ENCODE measurements at regions not wholly inside any gene's neighbourhood (a gene's known extent, or its start where the extent isn't known, plus 50 kb on each side); places are given as distances from the start of the nearest gene placed in this dataset.

- no peak overlapping the region for H3K4me3 ChIP-seq
- H3K27ac ChIP-seq (ENCODE audit: low read depth) = no peak overlapping the region
- no peak overlapping the region for H3K4me2 ChIP-seq
- no peaks in the 10 kb centered on the region for H3K9me2 ChIP-seq (ENCODE audit: insufficient read depth)
- Mint-ChIP-seq H3K4me3 (no peak overlapping the region), H3K9me3 (no peaks in the 10 kb centered on the region; the same call in 2 of the 3 replicates), H3K4me1 (peaks cover 16% of the 10 kb centered on the region), H3K27me3 (ENCODE audit: insufficient read depth, low read depth, poor library complexity) (peaks cover 2% of the 10 kb centered on the region), H3K36me3 (ENCODE audit: low read depth) (no peaks in the 10 kb centered on the region), H3K27ac (no peak overlapping the region)
- no peak overlapping the region for H2AFZ ChIP-seq
- no peaks in the 10 kb centered on the region for H3K4me1 ChIP-seq (ENCODE audit: insufficient read depth)
- no peaks in the 10 kb centered on the region for H3K27me3 ChIP-seq (ENCODE audit: insufficient read depth)
- no peak for TF ChIP-seq EZH2phosphoT487 (IDR thresholded peaks at IDR 0.05; ENCODE audit: unreplicated experiment)
- TF ChIP-seq POLR2AphosphoS5 (IDR thresholded peaks at IDR 0.05; ENCODE audit: low read depth) = no peak
- no peak for TF ChIP-seq CREB1 (CRISPR knock-in tag; IDR thresholded peaks at IDR 0.05; ENCODE audit: low read depth)
- no peak for TF ChIP-seq ZNF462 (CRISPR knock-in tag; IDR thresholded peaks at IDR 0.05)
- TF ChIP-seq EZH2 (IDR thresholded peaks at IDR 0.05; ENCODE audit: low read depth, unreplicated experiment) = no peak
- no peak for TF ChIP-seq REST (IDR thresholded peaks at IDR 0.05; ENCODE audit: unreplicated experiment)
- TF ChIP-seq ETS1 (IDR thresholded peaks at IDR 0.05) = no peak
- no peak for TF ChIP-seq ZNF331 (CRISPR knock-in tag; IDR thresholded peaks at IDR 0.05; ENCODE audit: low read depth)
- TF ChIP-seq JUNB (IDR thresholded peaks at IDR 0.05; ENCODE audit: unreplicated experiment) = no peak
- no peak for TF ChIP-seq CTCF (conservative IDR thresholded peaks at IDR 0.05; ENCODE audit: low read depth in 2 of 2)
- TF ChIP-seq NANOG (IDR thresholded peaks at IDR 0.05; ENCODE audit: borderline replicate concordance) = no peak
- TF ChIP-seq ZNF114 (CRISPR knock-in tag; IDR thresholded peaks at IDR 0.05) = no peak
- no peak for TF ChIP-seq STAT1 (IDR thresholded peaks at IDR 0.05; ENCODE audit: unreplicated experiment)
- no peaks in the 10 kb centered on the region for H3K79me2 ChIP-seq (replicated peaks; ENCODE audit: insufficient read depth)
- no peaks in the 10 kb centered on the region for H3F3A ChIP-seq (replicated peaks; ENCODE audit: low read depth)
- H4K20me1 ChIP-seq (replicated peaks; ENCODE audit: insufficient read depth) = no peaks in the 10 kb centered on the region
- H3K36me3 ChIP-seq (ENCODE audit: insufficient read depth) = peaks cover 7% of the 10 kb centered on the region
- DNase-seq (ENCODE audit: low spot score) = no peak
- no peak for ATAC-seq
Observed at GRCh38 chr22:47696776-47697175, 934.3 kb downstream of the TBC1D22A start.

Measured in GM23338 (cell line).